ENCODE measurements at regions not wholly inside any gene's neighbourhood (a gene's known extent, or its start where the extent isn't known, plus 50 kb on each side); places are given as distances from the start of the nearest gene placed in this dataset.

- no peak for TF ChIP-seq CTCF (conservative IDR thresholded peaks at IDR 0.05; ENCODE audit: low read length)
- TF ChIP-seq EZH2phosphoT487 (IDR thresholded peaks at IDR 0.05; ENCODE audit: borderline replicate concordance, low read depth, low read length), result no peak
Measured at GRCh38 chr2:12286347-12286746, 430.4 kb upstream of the TRIB2 start.
